Hematopoietic multipotent progenitor cell (in vitro differentiated cells): ENCODE measurements at regions not wholly inside any gene's neighbourhood (a gene's known extent, or its start where the extent isn't known, plus 50 kb on each side); places are given as distances from the start of the nearest gene placed in this dataset.

Experiments used
- DNase-seq, 3 donors: peaks; one replicate each; pipeline ENCODE4 v3.0.0-alpha.2; 2011 to 2015; ENCODE audit warnings: low read depth in 2 of 3, low spot score in 2 of 3

- DNase-seq = no peak
These were observed 329.3 kb upstream of the TNP1 start for GRCh38 chr2:217189131-217189530.

- no peak for DNase-seq
These were observed 326.9 kb upstream of the TNP1 start for GRCh38 chr2:217186668-217187159.

GRCh38 chr2:217186152-217186551 is 326.3 kb upstream of the TNP1 start:
- no peak for DNase-seq

- DNase-seq = no peak
These were observed 325.6 kb upstream of the TNP1 start for GRCh38 chr2:217185265-217185995.

GRCh38 chr2:217184242-217184641 is 324.4 kb upstream of the TNP1 start:
- DNase-seq = no peak

GRCh38 chr2:217183471-217183870 is 323.6 kb upstream of the TNP1 start:
- no peak for DNase-seq

GRCh38 chr2:217182926-217183325 is 323.1 kb upstream of the TNP1 start:
- no peak for DNase-seq

GRCh38 chr2:217181512-217181911 is 321.6 kb upstream of the TNP1 start:
- DNase-seq = no peak

- no peak for DNase-seq
These were observed 320.0 kb upstream of the TNP1 start for GRCh38 chr2:217179854-217180253.

- no peak for DNase-seq
These were observed 318.5 kb upstream of the TNP1 start for GRCh38 chr2:217178341-217178740.

GRCh38 chr2:217177720-217178119 is 317.9 kb upstream of the TNP1 start:
- no peak for DNase-seq

- no peak for DNase-seq
These were observed 312.0 kb upstream of the TNP1 start for GRCh38 chr2:217171874-217172273.

- no peak for DNase-seq
These were observed 308.6 kb upstream of the TNP1 start for GRCh38 chr2:217168496-217168895.

- no peak for DNase-seq
These were observed 307.7 kb upstream of the TNP1 start for GRCh38 chr2:217167531-217167930.

- peak in 2 of 3 donors; percentile 35 to 60 for DNase-seq
These were observed 306.5 kb upstream of the TNP1 start for GRCh38 chr2:217166241-217166850.

- DNase-seq = no peak
These were observed 305.7 kb upstream of the TNP1 start for GRCh38 chr2:217165547-217165946.

GRCh38 chr2:217163987-217164386 is 304.1 kb upstream of the TNP1 start:
- DNase-seq = no peak

- peak in 2 of 3 donors; percentile 52 to 69 for DNase-seq
These were observed 302.7 kb upstream of the TNP1 start for GRCh38 chr2:217162533-217162932.

- peak in 2 of 3 donors; percentile 54 to 68 for DNase-seq
These were observed 301.4 kb upstream of the TNP1 start for GRCh38 chr2:217160978-217161973.

- DNase-seq = peak in 1 of 3 donors; percentile 25
These were observed 300.4 kb upstream of the TNP1 start for GRCh38 chr2:217160103-217160743.

- DNase-seq = peak in 1 of 3 donors; percentile 39
These were observed 299.1 kb upstream of the TNP1 start for GRCh38 chr2:217158928-217159327.
